GDM1 (cell line): ENCODE measurements at regions not wholly inside any gene's neighbourhood (a gene's known extent, or its start where the extent isn't known, plus 50 kb on each side); places are given as distances from the start of the nearest gene placed in this dataset.

Source experiments
- DNase-seq: peaks from one replicate; lab custom pipeline; 2025; lab: John Stamatoyannopoulos, UW

DNA sequence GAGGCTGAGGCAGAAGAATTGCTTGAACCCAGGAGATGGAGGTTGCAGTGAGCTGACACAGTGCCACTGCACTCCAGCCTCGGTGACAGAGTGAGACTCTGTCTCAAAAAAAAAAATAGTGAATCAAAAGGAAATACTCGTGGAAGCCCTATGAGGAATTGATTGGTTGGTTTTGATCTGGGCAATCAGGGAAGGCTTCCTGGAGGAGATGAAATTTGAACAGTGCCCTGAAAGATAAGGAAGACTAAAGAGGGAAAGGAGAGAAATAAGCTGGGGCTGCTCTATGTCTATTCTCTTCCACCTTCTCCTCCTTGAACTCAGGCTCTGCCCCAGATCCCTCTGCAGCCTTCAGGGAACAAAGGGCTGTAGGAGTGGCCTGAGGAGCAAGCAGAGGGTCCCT is 54.1 kb downstream of the IRF2BPL start:
- DNase-seq, result no peak

DNA sequence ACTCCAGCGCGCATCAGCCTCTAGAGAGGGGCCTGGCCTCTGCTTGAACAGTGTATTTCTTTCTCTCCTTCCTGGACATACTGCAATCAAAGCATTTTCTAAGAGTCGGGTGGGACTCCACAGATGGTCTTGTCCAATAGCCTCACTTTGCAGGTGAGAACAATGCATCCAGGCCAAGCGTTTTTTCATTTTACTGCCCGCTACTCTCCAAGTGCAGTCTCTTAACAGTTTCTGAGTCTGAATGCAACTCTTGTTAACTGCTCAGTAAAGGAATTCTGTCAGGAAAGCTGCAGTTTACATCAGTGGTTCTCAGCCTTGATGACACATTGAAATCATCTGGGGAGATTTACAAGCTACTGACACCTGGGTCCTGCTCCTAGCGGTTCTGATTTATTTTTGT is 57.0 kb downstream of the IRF2BPL start:
- no peak for DNase-seq

DNA sequence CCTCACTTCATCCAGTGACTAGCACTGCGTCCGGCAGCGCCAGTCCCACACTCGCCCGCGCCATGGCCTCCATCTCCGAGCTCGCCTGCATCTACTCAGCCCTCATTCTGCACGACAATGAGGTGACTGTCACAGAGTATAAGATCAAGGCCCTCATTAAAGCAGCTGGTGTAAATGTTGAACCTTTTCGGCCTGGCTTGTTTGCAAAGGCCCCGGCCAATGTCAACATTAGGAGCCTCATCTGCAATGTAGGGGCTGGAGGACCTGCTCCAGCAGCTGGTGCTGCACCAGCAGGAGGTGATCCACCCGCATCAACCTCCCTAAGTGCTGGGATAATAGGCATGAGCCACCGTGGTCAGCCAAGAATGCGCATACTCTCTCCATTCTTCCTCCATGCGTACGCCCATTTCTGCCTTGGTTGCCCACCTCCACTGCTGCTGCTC is 59.9 kb downstream of the IRF2BPL start:
- no peak for DNase-seq

DNA sequence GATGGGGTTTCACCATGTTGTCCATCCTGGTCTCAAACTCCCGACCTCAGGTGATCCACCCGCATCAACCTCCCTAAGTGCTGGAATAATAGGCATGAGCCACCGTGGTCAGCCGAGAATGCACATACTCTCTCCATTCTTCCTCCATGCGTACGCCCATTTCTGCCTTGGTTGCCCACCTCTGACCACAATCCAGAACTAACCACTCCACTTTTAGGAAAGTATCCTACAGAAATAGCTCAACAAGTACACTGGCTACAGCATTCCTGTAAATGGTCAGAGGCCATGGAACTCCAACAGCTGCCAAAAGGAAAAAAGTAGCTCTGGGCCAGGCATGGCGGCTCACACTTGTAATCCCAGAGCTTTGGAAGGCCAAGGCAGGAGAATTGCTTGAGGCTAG is 60.7 kb downstream of the IRF2BPL start:
- DNase-seq, result no peak

DNA sequence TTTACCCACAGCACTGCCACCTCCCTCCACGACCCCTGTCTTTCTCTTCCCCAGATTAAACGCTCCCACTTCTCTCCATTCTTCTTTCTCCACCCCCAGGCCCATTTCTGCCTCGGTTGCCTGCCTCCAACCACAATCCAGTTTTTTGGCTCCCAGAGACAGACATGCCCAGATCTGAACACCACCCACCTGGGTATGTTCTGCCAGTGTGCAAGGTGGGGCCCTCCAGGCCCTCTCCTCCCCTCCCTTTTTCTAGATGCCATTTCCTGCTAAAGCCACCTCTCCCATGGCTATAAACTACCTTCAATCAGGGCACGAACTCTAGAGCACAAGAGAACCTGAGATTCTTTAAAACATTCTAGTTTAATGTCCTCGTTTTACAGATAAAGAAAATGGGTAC is 63.3 kb downstream of the IRF2BPL start:
- no peak for DNase-seq

DNA sequence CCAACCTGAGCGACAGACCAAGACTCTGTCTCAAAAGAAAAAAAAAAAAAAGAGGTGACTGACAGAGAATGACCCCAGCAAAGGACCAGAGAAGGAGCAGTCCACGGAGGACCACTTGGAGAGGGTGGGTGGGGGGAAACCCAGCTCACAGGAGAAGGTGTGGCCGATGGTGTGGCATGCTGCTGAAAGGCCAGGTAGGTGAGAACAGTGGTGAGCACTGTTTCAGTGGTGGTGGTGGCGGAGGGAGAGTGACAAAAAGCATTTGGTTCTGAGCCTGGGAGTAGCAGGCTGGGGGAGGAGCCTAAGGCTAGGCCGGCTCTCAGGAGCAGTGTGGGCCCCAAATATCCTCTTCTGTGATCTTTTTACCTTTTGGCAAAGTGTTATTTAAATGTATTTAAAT is 63.8 kb downstream of the IRF2BPL start:
- no peak for DNase-seq

DNA sequence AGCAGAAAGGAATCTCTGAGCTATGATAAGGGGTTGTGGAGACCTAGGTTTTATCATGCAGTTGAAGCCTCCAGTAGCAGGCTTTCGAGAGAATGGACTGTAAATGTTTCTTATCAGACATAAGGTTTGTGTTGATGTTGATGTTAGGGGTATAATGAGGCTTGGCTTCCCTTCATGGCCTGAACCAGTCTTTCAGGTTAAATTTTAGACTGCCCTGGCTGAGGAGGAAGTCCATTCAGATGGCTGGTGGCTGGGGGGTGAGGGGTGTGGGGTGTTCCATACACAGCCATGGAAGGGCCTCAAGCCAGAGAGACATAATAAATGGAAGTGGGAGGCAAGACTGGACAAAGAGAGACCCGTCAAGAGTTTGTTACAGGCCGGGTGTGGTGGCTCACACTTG is 65.1 kb downstream of the IRF2BPL start:
- no peak for DNase-seq

DNA sequence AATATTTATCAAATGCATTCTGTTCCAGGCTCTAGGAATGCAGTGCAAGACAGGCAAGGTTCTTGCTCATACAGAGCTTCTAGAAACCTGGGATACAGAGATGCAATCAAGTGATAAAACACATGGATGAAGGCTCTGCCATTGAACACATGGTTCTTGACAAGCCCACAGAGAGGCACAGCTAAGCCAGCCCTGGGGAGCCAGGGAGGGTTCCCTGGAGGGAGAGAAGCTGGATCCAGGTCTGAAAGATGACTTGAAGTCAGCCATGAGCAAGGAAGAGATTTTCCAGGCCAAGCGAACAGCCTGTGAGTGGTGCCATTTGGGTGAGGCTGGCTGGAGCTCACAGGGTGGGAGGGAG is 66.2 kb downstream of the IRF2BPL start:
- no peak for DNase-seq

DNA sequence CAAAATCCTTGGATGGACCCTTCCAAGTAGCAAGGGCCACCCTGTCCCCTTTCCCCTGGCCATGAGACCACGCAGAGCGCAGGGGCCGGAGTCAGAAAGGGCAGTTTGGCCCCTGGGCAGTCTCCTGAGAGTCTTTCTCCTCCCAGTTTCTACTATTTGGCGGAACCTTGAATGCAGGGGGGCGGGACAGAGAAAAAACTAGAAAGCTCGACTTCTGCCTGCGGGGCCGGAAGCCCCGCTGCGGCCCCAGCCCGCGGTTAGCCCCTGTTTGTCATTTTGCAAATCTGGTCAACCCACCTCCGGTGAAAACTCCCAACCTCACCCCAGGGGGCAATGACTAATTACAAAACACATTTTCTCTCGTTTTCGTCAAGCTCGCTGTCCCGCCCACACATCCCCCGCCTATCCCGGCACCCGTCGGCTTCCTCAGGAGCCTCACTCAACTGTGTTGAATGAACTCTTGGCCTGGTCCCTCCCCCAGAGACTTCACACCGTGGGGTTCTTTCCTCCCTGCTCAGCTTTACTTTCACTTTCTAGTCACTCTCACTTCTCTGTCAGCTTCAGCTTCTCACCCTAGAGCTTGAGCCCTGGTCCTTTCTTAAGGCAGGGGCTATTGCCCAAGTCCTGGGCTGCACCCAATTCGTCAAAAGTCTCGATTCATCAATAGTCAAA is 66.7 kb downstream of the IRF2BPL start:
- peak; percentile 82 for DNase-seq

DNA sequence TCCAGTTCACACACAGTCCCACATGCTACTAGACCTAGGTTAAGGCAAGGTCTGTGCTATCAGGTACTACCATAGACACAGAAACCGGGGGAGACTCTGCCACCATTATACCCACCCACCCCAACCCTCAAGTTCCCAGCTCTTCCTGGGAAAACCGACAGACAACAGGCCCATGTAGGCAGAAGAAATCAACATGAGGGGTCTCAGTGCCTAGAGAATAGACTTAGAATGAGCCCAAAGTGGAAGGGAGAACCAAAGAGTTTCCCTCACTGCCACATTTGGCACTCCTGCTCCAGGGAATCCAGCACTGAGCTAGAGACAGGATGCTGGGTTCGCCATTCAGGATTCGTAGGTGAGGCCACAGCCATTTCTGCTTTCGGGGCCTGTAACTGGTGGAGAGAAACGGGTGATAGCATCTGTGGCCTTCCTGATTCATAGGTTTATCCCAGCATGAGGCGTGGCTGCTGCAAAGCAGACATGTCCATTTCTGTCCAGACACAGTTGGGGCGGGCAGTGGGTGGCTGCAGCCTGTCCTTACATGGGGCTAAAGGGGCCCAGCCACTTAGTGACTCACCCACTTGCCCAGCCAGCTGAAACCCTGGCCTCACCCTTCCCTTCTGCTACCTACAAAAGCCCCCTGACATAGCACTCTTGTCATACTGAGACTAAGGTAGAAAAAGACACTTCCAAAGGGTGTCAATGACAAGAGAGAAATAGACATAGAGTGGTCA is 69.4 kb downstream of the IRF2BPL start:
- no peak for DNase-seq

DNA sequence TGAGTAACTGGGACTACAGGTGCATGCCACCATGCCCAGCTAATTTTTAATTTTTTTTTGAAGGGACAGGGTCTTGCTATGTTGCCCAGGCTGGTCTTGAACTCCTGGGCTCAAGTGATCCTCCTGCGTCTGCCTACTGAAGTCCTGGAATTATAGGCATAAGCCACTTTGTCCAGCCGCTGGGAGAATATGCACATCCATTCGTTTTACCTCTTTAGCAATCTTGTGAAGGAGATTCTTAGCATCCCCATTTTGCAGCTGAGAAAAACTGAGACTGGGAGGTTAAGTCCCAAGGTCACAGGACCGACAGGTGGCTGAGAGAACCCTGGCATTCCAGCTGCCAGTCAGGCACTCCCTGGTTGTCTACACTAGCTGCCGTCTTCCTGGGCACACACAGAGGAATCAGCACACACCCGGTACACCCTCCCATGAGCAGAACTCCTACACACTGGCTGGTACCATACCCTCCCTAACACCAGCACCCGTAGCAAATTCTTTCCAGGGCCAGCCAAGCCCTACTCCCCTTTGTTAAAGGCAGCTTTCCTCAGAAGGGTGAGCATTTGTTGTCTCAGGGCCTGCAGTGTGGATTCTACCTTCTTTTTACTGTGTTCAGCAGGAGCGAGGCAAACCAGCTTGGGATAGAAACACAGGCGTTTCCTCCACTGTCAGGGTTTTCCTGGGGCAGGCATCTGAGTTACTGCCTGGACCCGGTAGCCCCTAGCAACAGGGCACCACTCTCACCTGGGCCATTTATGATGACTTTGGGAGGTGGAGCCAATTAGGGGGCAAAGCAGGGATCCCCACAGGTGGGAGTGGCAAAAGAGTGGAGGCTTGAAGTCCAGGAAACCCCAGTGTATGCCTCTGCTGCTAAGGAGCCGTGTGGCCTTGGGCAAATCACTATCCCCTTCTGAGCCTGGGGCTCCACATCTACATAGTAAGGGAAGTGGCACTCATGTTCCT is 70.2 kb downstream of the IRF2BPL start:
- no peak for DNase-seq

DNA sequence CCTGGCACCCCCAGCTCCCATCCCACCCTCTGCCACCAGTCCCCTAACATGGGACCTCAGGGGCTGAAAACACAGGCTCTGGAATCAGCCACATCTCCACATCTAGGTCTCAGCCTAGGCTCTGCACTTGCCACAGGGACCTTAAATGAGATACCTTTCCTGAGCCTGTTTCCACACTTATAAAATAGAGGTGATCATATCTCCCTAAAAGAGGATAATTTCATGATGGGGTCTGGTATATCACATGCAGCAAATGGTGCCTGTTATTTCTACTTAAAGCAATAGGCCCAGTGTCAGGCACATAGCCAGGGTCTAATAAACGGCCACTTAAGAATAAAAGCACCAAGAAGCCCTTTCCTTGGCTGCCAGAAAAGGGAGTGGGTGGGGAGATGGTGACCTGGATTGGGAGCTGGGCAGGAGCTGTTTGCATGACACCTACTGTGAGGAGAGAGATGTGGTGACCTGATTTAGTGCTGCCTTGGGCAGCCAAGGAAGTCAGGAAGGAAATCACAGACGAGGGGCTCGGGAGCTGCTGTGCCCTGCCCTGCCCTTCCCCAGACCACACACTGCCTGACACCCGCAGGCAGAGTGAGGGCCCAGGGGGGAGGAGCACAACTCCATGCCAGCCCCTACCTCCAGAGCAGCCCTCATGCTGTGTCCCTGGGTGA is 71.2 kb downstream of the IRF2BPL start:
- DNase-seq, result no peak

DNA sequence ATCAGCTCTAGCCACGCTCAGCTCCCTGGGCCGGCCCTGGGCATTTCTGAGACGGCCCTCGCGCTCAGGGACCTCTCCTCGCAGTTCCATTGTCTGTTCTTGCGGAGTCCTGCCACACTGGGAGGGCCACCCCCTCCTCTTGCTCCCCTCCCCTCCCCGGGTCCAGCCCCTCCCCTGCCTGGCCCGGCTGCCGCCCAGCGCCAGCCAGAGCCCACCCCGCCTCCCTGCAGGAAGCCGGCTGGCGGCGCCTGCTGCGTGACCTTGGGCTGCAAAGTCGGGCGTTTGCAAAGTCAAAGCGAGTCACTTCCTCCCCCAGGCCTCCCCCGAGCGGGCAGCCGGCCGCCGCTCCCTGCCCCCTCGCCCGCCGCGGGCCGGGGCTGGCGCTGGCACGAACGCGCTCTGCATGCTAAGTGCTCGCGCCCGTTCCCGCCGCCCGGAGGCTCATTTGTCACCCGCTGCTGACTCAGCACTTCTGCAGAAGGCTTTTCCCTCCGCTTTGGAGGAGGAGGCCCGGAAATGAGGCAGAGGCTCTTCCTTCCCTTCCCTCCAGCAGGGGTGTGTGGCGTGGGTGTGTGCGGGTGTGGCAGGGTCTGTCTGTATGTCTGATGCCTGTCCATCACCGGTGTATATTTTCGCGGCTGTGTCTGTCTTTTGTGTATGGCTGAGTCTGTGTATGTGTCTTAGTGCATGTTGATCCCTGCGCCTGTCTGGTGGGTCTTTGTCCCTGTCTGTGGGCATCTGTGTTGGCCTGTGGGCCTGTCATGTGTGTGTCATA is 72.0 kb downstream of the IRF2BPL start:
- DNase-seq, result peak; percentile 87

DNA sequence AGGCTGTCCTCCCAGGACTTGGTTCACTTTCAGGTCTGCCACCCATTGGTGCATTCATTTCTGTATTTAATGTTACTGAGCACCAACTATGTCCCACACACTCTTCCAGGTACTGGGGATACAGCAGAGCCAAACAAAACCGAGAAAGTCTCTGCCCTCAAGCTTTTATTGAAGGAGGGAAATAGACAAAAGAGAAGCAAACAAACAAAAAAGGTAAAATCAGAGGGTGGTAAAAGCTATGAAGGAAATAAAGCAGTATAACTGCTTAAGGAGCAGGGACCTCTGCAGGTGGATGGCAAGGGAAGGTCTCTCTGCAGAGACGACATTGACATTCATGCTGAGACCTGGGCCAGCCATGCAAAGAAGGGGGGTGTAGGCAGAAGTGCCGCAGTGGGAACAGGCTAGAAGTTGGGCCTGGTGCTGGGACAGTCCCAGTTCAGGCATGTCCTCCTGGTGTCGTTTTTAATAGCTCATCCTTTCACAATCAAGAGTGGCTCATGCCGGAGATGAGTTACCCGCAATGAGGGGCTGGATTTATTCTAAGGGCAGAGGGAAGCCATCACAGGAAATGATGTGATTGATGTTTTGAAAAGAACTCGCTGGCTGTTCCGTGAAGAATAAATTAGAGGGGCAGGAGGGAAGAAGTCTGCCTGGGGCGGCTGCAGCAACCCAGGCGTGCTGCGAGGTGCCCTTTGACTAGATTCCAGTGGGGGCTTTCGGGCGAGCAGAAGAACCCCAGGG is 72.8 kb downstream of the IRF2BPL start:
- DNase-seq, result no peak

DNA sequence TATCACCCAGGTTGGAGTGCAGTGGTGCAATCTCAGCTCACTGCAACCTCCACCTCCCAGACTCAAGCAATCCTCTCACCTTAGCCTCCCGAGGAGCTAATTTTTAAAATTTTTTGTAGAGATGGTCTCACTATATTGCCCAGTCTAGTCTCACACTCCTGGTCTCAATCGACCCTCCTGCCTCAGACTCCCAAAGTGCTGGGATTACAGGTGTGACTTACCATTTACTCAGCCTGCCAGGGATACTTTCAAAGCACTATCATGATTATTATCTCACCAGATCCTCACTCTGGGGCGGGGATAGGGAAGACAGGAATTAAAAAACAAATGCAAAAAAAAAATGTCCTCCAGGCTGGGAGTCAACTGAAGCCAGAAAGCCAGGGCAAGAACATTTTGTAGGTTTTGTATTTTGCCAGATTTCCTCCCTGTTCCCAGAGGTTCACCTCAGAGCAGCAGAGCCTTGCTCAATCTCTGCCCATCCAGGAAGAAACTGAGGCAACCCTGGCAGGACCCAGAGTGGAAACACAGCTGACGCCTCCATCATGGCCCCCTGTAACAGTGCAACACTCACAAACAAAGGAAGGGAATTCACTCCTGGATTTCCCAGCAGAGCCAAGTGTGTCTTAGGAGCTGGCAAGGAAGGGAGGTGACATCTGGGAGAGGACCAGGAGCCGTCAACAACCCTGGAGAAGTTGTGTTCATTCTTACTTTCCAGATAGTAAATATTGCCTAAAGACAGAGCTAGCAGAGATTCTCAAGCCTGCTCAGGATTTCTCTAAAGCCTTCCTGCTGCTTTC is 73.9 kb downstream of the IRF2BPL start:
- DNase-seq, result no peak

DNA sequence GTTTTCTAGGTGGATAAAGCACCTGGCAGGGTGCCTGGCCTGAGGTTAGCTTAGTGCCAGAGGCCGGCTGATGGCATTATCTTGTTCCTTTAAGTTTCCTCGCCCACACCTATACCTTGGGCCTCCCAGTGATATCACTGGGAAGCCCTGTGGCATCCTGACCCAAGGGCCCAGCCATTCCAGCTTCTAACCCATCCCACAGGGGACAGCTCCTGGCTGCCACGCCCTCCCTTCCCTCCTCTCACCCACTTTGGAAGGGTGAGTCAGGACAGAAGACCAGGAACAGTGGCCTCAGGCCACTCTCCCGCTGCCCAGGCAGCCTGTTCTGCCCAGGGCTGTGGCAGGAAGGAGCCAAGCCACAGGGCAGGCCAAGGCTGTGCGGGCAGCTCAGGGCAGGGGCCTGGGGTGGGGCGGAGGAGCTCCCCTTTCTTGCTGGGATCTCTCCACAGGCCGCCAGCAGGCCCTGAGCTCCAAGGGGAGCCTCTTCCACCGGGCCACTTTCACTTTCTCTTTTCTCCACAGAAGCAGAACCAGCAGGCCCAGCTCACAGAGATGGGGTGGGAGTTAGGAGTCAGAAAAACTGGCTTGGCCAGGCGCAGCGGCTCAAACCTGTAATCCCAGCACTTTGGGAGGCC is 75.1 kb downstream of the IRF2BPL start:
- DNase-seq, result peak; percentile 37

DNA sequence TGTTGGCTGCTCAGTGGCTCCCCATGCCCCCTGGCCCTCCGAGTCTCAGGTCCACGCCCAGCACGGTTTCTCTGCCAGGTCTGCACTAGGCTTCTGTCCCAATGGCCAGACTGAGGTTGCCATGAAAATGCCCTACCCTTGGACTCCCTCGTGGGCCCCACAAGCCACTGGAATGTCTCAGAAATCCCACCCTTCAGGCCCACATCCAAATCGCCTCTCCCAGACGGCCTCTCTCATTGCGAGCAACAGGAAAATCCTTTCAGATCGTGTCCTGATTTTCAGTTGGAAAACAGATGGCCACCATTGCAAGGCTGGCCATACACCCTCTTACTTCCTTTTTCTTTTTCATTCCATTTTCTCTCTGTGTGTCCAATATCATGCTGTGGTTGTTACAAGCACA is 77.3 kb downstream of the IRF2BPL start:
- DNase-seq, result no peak

DNA sequence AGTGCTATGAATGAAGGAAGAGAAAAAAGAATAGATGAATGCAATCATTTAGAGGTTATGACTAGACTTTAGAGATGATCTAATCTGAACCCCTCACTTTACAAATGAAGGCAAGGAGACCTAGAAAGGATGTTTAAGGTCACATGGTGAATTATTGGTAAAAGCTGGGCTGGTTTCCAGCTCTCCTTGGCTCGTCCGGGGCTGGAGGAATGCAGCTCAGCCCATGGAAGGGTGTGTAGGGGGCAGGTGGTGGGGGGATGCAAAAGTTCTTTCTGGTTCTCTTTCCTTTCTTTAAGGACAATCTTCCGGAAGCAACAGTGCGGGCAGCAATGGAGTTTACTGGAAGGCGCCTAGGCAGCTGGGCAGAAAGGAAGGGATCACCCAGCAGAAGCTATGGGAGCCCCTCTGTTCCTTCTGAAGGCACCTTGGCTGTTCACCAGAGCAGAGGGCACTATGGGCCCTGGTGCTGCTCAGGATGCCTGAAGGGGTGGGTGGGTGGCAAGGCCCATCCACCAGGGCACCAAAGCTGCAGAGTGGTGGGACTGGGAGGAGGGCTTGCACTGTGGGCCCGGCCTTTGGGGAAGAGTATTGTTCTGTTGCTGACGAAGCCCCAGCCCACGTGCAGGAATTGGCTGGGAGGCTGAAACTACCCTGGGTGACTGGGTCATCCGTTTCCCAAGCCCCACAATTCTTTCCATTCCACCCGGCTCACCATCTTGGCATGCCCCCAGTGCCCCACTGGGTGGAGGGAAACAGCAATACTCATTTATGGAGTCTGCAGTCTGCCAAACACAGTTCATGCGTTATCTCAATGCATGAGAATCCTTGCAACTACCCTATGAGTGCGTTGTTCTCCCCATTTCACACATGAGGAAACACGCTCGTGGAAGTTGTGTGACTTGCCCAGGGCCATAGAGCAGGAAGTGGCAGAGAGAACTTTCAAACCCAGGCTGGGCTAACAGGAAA is 78.2 kb downstream of the IRF2BPL start:
- DNase-seq, result no peak
